ENCODE measurements at regions not wholly inside any gene's neighbourhood (a gene's known extent, or its start where the extent isn't known, plus 50 kb on each side); places are given as distances from the start of the nearest gene placed in this dataset.

GRCh38 chr3:83189634-83190033 lies 1428.2 kb upstream of the GBE1 start:
- DNase-seq: no peak
- H3K27ac ChIP-seq: no peak overlapping the region

DNA sequence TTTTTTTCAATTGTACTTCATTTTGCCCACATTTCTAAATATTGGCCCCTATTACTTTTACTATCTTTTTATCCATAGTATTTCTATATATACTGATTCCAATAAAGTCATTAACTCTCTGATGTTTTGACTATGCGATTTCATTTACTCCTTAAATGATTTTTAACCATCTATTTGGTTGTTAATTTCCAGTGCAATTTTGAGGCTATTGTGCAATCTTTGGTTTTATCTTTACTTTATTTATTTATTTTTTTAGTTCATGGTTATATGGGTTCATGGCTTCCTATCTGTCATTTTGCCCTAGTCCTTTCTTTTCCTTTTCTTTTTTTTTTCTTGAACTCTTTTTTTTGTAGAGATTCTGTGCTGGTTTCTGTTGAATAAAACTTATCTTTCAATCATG lies 1408.0 kb upstream of the GBE1 start:
- intact Hi-C loops (cut with DNase I; ENCODE audit: low total_unique reads): no loop called here
- 83 to 94% methylated on average over 1 of the region's 1 CpG for WGBS, 2 donors

More at GRCh38 chr3:83189634-83190033, 1428.2 kb upstream of the GBE1 start:
- intact Hi-C loops (cut with DNase I; ENCODE audit: low total_unique reads): no loop called here
- Histone ChIP-seq H3K27me3 (no peaks in the 10 kb centered on the region), H3K36me3 (ENCODE audit: low read depth, missing control alignments) (no peaks in the 10 kb centered on the region), H3K9me3 (no peaks in the 10 kb centered on the region), H3K4me3 (no peak overlapping the region), H3K4me1 (no peaks in the 10 kb centered on the region)
- TF ChIP-seq, protein P1, sequence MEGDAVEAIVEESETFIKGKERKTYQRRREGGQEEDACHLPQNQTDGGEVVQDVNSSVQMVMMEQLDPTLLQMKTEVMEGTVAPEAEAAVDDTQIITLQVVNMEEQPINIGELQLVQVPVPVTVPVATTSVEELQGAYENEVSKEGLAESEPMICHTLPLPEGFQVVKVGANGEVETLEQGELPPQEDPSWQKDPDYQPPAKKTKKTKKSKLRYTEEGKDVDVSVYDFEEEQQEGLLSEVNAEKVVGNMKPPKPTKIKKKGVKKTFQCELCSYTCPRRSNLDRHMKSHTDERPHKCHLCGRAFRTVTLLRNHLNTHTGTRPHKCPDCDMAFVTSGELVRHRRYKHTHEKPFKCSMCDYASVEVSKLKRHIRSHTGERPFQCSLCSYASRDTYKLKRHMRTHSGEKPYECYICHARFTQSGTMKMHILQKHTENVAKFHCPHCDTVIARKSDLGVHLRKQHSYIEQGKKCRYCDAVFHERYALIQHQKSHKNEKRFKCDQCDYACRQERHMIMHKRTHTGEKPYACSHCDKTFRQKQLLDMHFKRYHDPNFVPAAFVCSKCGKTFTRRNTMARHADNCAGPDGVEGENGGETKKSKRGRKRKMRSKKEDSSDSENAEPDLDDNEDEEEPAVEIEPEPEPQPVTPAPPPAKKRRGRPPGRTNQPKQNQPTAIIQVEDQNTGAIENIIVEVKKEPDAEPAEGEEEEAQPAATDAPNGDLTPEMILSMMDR (IDR thresholded peaks at IDR 0.05): no peak
- TF ChIP-seq POLR2A (IDR thresholded peaks at IDR 0.05): no peak

GRCh38 chr3:83150896-83151295 lies 1389.5 kb upstream of the GBE1 start:
- Histone ChIP-seq H3K27ac (no peak overlapping the region), H3K36me3 (ENCODE audit: low read depth, missing control alignments) (no peaks in the 10 kb centered on the region), H3K4me3 (no peak overlapping the region), H3K9me3 (no peaks in the 10 kb centered on the region), H3K27me3 (no peaks in the 10 kb centered on the region), H3K4me1 (no peaks in the 10 kb centered on the region)
- intact Hi-C loops (cut with DNase I; ENCODE audit: low total_unique reads): no loop called here
- 44 to 61% methylated on average over 2 of the region's 2 CpGs for WGBS, 2 donors
- no peak for DNase-seq
- TF ChIP-seq, protein P1 (IDR thresholded peaks at IDR 0.05): no peak
- no peak for TF ChIP-seq POLR2A (IDR thresholded peaks at IDR 0.05)

More for the DNA sequence above, 1408.0 kb upstream of the GBE1 start:
- Histone ChIP-seq H3K4me1 (no peaks in the 10 kb centered on the region), H3K27ac (no peak overlapping the region), H3K4me3 (no peak overlapping the region), H3K9me3 (no peaks in the 10 kb centered on the region), H3K36me3 (ENCODE audit: low read depth, missing control alignments) (no peaks in the 10 kb centered on the region), H3K27me3 (no peaks in the 10 kb centered on the region)
- DNase-seq: no peak
- no peak for TF ChIP-seq POLR2A (IDR thresholded peaks at IDR 0.05)
- TF ChIP-seq, protein P1 (IDR thresholded peaks at IDR 0.05): no peak

DNA sequence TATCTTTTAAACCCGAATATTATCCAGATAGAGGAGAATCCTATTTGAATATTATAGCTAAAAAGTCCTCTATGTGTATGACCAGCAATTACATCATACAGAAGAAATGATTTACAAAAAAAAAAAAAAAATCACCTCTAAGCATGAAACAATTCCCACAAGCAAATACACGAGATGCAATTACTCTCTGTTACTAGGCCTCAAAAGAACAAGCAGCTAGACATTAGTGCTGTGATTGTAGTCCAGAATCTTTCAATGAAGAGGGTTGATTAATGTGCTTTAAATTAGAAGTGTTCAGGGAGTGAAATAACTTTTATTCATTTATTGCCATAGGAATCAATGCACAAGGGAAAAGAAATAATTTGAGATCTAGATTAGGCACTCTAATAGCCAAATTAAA lies 1379.5 kb upstream of the GBE1 start:
- no peaks in the 10 kb centered on the region for H3K27me3 ChIP-seq
- WGBS, 2 donors: 73 to 82% methylated on average over 2 of the region's 2 CpGs
- no peak overlapping the region for H3K27ac ChIP-seq
- no peak for DNase-seq
- H3K9me3 ChIP-seq: no peaks in the 10 kb centered on the region
- intact Hi-C loops (cut with DNase I; ENCODE audit: low total_unique reads): no loop called here
- H3K4me3 ChIP-seq: no peak overlapping the region
- TF ChIP-seq, protein P1 (IDR thresholded peaks at IDR 0.05): no peak
- TF ChIP-seq POLR2A (IDR thresholded peaks at IDR 0.05): no peak
- no peaks in the 10 kb centered on the region for H3K36me3 ChIP-seq (ENCODE audit: low read depth, missing control alignments)
- H3K4me1 ChIP-seq: no peaks in the 10 kb centered on the region

DNA sequence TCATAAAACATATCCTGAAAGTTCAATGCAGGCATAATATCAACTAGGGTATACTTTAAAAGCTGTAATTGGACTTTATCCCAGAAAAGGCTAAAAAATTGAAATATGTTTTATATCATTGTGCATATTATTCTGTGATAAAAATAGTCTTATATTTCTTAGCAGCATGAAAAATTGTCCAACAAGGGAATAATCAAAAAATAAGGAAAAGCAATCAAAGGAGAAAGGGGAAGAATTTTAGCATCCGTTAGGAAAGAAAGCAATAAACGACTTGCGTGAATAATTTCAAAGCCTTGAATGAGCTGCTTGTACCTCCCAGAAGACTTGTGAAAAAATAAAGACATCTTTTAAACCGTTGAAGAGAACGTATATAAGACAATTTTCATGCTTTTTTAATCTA lies 1369.8 kb upstream of the GBE1 start:
- Histone ChIP-seq H3K27ac (no peak overlapping the region), H3K9me3 (no peaks in the 10 kb centered on the region), H3K27me3 (no peaks in the 10 kb centered on the region), H3K4me3 (no peak overlapping the region), H3K36me3 (ENCODE audit: low read depth, missing control alignments) (no peaks in the 10 kb centered on the region), H3K4me1 (no peaks in the 10 kb centered on the region)
- WGBS, 2 donors: 46 to 59% methylated on average over 5 of the region's 5 CpGs
- DNase-seq: no peak
- TF ChIP-seq POLR2A (IDR thresholded peaks at IDR 0.05): no peak
- TF ChIP-seq, protein P1 (IDR thresholded peaks at IDR 0.05): no peak
- intact Hi-C loops (cut with DNase I; ENCODE audit: low total_unique reads): no loop called here

Data from testis (tissue), 2 donors.